Astrocyte (in vitro differentiated cells and primary cell): ENCODE measurements at regions not wholly inside any gene's neighbourhood (a gene's known extent, or its start where the extent isn't known, plus 50 kb on each side); places are given as distances from the start of the nearest gene placed in this dataset.

Source experiments
- CTCF ChIP-seq: IDR thresholded peaks from 2 replicates; pipeline ENCODE4 v1.5.1; 2011; ENCODE audit warnings: low read depth, mild to moderate bottlenecking, inconsistent platforms, low read length, moderate library complexity; ENCODE audit not compliant: insufficient read depth
- EZH2 ChIP-seq: IDR thresholded peaks from 2 replicates; pipeline ENCODE4 v1.6.1; 2012; ENCODE audit warnings: mild to moderate bottlenecking, low read length, inconsistent platforms; ENCODE audit not compliant: insufficient read depth

GRCh38 chr10:109159351-109159750 is 764.0 kb downstream of the XPNPEP1 start:
- no peak for TF ChIP-seq CTCF
- no peak for TF ChIP-seq EZH2
